MM.1S (cell line): ENCODE measurements at regions not wholly inside any gene's neighbourhood (a gene's known extent, or its start where the extent isn't known, plus 50 kb on each side); places are given as distances from the start of the nearest gene placed in this dataset.

ENCODE experiments used
- DNase-seq: peaks from one replicate; pipeline ENCODE4 v3.0.0-alpha.2; 2015
- H2AFZ ChIP-seq: fragments of 300-600 bp; sonication (generic); 2 replicates; pipeline ENCODE4 v1.6.0; 2016; ENCODE audit warnings: antibody characterized with exemption, low read length
- H3F3A ChIP-seq: fragments of 300-600 bp; sonication (generic); 2 replicates; pipeline ENCODE4 v1.6.1; 2016; ENCODE audit warnings: mild to moderate bottlenecking, antibody characterized with exemption, low read length, moderate library complexity, mixed read lengths; ENCODE audit not compliant: insufficient read depth
- H3K27ac ChIP-seq: fragments of 300-600 bp; sonication (generic); 2 replicates; pipeline ENCODE4 v1.5.1; 2016; ENCODE audit warnings: mild to moderate bottlenecking, low read length
- H3K27me3 ChIP-seq: fragments of 300-600 bp; sonication (generic); replicated peaks from 2 replicates; pipeline ENCODE4 v1.6.0; 2016; ENCODE audit warnings: low read length; ENCODE audit not compliant: insufficient read depth
- H3K36me3 ChIP-seq: fragments of 300-600 bp; sonication (generic); replicated peaks from 2 replicates; pipeline ENCODE4 v1.6.1; 2016; ENCODE audit warnings: mild to moderate bottlenecking, low read length, mixed read lengths; ENCODE audit not compliant: insufficient read depth
- H3K4me1 ChIP-seq: fragments of 300-600 bp; sonication (generic); 2 replicates; pipeline ENCODE4 v1.6.1; 2016; ENCODE audit warnings: low read length, mixed read lengths
- H3K4me2 ChIP-seq: fragments of 300-600 bp; sonication (generic); 2 replicates; pipeline ENCODE4 v1.6.0; 2016; ENCODE audit warnings: low read depth, low read length
- H3K4me3 ChIP-seq: fragments of 300-600 bp; sonication (generic); 2 replicates; pipeline ENCODE4 v1.5.1; 2016; ENCODE audit warnings: low read length, mixed read lengths
- H3K79me2 ChIP-seq: fragments of 300-600 bp; sonication (generic); 2 replicates; pipeline ENCODE4 v1.6.1; 2016; ENCODE audit warnings: mixed run types, low read length, mixed read lengths
- H3K9ac ChIP-seq: fragments of 300-600 bp; sonication (generic); 2 replicates; pipeline ENCODE4 v1.6.1; 2016; ENCODE audit warnings: low read length, mixed read lengths
- H3K9me2 ChIP-seq: fragments of 300-600 bp; sonication (generic); replicated peaks from 2 replicates; pipeline ENCODE4 v1.6.1; 2016; ENCODE audit warnings: mild to moderate bottlenecking, low read length, mixed read lengths; ENCODE audit not compliant: insufficient read depth
- H3K9me3 ChIP-seq: fragments of 300-600 bp; sonication (generic); replicated peaks from 2 replicates; pipeline ENCODE4 v1.6.1; 2016; ENCODE audit warnings: mild to moderate bottlenecking, low read length, mixed read lengths; ENCODE audit not compliant: insufficient read depth
- H4K20me1 ChIP-seq: fragments of 300-600 bp; sonication (generic); 2 replicates; pipeline ENCODE4 v1.6.1; 2016; ENCODE audit warnings: mild to moderate bottlenecking, low read length, moderate library complexity, mixed read lengths; ENCODE audit not compliant: insufficient read depth
- EZH2 ChIP-seq: fragments of 300-600 bp; sonication (generic); optimal IDR thresholded peaks from 2 replicates; pipeline ENCODE3; 2017; ENCODE audit warnings: low read depth, mild to moderate bottlenecking, antibody characterized with exemption, low read length, mixed read lengths
- EZH2phosphoT487 ChIP-seq: fragments of 300-600 bp; sonication (generic); IDR thresholded peaks from 2 replicates; pipeline ENCODE4 v1.6.1; 2018; ENCODE audit warnings: antibody characterized with exemption, low read length
- TF ChIP-seq, protein P1 (sequence below): fragments of 300-600 bp; sonication (generic); IDR thresholded peaks from 2 replicates; pipeline ENCODE4 v1.5.1; 2016; ENCODE audit warnings: antibody characterized with exemption, low read length, mixed read lengths

DNA sequence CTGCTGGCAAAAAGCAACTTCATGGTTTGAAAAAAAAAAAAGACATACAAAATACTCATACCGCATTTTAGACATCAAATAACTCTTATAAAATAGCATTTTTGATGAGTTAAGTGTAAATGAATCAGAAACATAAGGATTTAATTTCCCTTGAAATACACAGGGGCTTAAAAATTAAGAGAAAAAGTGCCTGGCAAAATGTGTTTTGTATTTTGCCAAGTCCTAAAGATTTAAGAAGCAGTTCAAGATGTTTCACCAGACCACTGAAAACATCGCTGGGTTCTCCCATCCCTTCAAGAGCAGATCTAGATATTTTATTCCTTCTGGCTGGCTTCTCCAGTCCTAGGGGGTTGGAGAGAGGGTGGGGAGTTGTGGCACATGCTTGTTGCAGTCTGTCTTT lies 396.4 kb downstream of the INHBA start:
- no peaks in the 10 kb centered on the region for H3K36me3 ChIP-seq

GRCh38 chr7:41305001-41305400 lies 397.9 kb downstream of the INHBA start:
- no peak overlapping the region for H3K9ac ChIP-seq
- H3K79me2 ChIP-seq, result no peaks in the 10 kb centered on the region
- H3K4me3 ChIP-seq, result no peak overlapping the region
- no peak overlapping the region for H3K27ac ChIP-seq
- no peaks in the 10 kb centered on the region for H3K4me1 ChIP-seq
- no peaks in the 10 kb centered on the region for H3K36me3 ChIP-seq
- H3K9me2 ChIP-seq, result no peaks in the 10 kb centered on the region
- no peaks in the 10 kb centered on the region for H3K9me3 ChIP-seq
- no peak for DNase-seq
- H2AFZ ChIP-seq, result no peak overlapping the region
- H3K4me2 ChIP-seq, result no peak overlapping the region
- H4K20me1 ChIP-seq, result no peaks in the 10 kb centered on the region
- no peaks in the 10 kb centered on the region for H3F3A ChIP-seq
- no peaks in the 10 kb centered on the region for H3K27me3 ChIP-seq
- TF ChIP-seq EZH2, result no peak
- TF ChIP-seq, protein P1, sequence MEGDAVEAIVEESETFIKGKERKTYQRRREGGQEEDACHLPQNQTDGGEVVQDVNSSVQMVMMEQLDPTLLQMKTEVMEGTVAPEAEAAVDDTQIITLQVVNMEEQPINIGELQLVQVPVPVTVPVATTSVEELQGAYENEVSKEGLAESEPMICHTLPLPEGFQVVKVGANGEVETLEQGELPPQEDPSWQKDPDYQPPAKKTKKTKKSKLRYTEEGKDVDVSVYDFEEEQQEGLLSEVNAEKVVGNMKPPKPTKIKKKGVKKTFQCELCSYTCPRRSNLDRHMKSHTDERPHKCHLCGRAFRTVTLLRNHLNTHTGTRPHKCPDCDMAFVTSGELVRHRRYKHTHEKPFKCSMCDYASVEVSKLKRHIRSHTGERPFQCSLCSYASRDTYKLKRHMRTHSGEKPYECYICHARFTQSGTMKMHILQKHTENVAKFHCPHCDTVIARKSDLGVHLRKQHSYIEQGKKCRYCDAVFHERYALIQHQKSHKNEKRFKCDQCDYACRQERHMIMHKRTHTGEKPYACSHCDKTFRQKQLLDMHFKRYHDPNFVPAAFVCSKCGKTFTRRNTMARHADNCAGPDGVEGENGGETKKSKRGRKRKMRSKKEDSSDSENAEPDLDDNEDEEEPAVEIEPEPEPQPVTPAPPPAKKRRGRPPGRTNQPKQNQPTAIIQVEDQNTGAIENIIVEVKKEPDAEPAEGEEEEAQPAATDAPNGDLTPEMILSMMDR, result no peak
- TF ChIP-seq EZH2phosphoT487, result no peak

More for the DNA sequence above, 396.4 kb downstream of the INHBA start:
- H3K4me2 ChIP-seq, result no peak overlapping the region
- no peaks in the 10 kb centered on the region for H3K4me1 ChIP-seq
- no peak overlapping the region for H2AFZ ChIP-seq
- no peaks in the 10 kb centered on the region for H3K27me3 ChIP-seq
- H3K9me2 ChIP-seq, result no peaks in the 10 kb centered on the region
- no peaks in the 10 kb centered on the region for H3F3A ChIP-seq
- DNase-seq, result no peak
- no peaks in the 10 kb centered on the region for H3K9me3 ChIP-seq
- H3K4me3 ChIP-seq, result no peak overlapping the region
- H3K9ac ChIP-seq, result no peak overlapping the region
- no peaks in the 10 kb centered on the region for H3K79me2 ChIP-seq
- no peak overlapping the region for H3K27ac ChIP-seq
- no peak for TF ChIP-seq EZH2phosphoT487
- no peak for TF ChIP-seq EZH2
- TF ChIP-seq, protein P1, result no peak
- H4K20me1 ChIP-seq, result no peaks in the 10 kb centered on the region

- TF ChIP-seq, protein P1, result no peak
- TF ChIP-seq EZH2 (no peak), EZH2phosphoT487 (no peak)
- Histone ChIP-seq H3K9me2 (no peaks in the 10 kb centered on the region), H3F3A (no peaks in the 10 kb centered on the region), H3K4me1 (no peaks in the 10 kb centered on the region), H3K79me2 (no peaks in the 10 kb centered on the region), H3K9me3 (no peaks in the 10 kb centered on the region), H3K27me3 (no peaks in the 10 kb centered on the region), H3K27ac (no peak overlapping the region), H2AFZ (no peak overlapping the region), H3K36me3 (no peaks in the 10 kb centered on the region), H3K4me2 (no peak overlapping the region), H3K9ac (no peak overlapping the region), H3K4me3 (no peak overlapping the region), H4K20me1 (no peaks in the 10 kb centered on the region)
- DNase-seq, result no peak
Measured at GRCh38 chr7:41303709-41304108, 399.2 kb downstream of the INHBA start.

DNA sequence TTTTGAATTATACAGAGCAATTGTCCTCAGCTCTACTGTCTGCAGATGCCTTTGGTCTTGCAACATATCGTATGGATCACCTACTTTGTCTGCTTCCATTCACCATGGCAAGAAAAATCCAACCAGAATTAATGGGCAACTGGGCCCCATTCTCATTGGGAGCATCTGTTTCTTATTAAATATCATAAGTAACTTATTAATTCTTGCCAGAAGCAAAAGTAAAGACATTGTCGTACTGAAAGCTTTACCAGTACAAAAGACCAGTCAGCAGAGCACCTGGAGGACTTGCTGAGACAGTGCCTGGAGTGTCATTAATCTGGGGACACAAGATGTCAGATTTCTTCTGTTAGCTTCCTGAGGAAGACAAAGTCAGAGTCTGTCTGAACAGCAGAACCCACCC lies 404.5 kb downstream of the INHBA start:
- H3K79me2 ChIP-seq, result no peaks in the 10 kb centered on the region
- no peak for DNase-seq
- no peaks in the 10 kb centered on the region for H4K20me1 ChIP-seq
- no peak overlapping the region for H2AFZ ChIP-seq
- no peaks in the 10 kb centered on the region for H3K36me3 ChIP-seq
- H3K9me2 ChIP-seq, result no peaks in the 10 kb centered on the region
- no peak overlapping the region for H3K9ac ChIP-seq
- H3K4me3 ChIP-seq, result no peak overlapping the region
- no peaks in the 10 kb centered on the region for H3K4me1 ChIP-seq
- H3K27ac ChIP-seq, result no peak overlapping the region
- no peak overlapping the region for H3K4me2 ChIP-seq
- TF ChIP-seq EZH2 (no peak), EZH2phosphoT487 (no peak)
- TF ChIP-seq, protein P1, result no peak
- no peaks in the 10 kb centered on the region for H3F3A ChIP-seq
- H3K27me3 ChIP-seq, result no peaks in the 10 kb centered on the region
- H3K9me3 ChIP-seq, result no peaks in the 10 kb centered on the region
